HepG2 (cell line): ENCODE measurements at regions not wholly inside any gene's neighbourhood (a gene's known extent, or its start where the extent isn't known, plus 50 kb on each side); places are given as distances from the start of the nearest gene placed in this dataset.

Experiments
- ATAC-seq: fragments of 200-7000 bp; cut with Tn5 transposase; 3 replicates; pipeline ENCODE4 v1.9.1; 2020; ENCODE audit warnings: mild to moderate bottlenecking, moderate library complexity
- BruUV-seq: library from RNA; stranded (reverse); fragments of 400-500 nt; replicated peaks from 2 replicates; lab custom pipeline; 2021; lab: Mats Ljungman, UMichigan
- CTCF ChIA-PET: fragments of 300-600 bp; formaldehyde crosslinking; extraction: SDS; loops from one replicate; lab custom pipeline; 2021; ENCODE audit warnings: low total read pairs, inconsistent platforms, low intra/inter-chr PET ratio; lab: Yijun Ruan, JAX
- POLR2A ChIA-PET: fragments of 350-600 bp; sonication (Branson Sonifier 250); formaldehyde crosslinking; loops from one replicate; lab custom pipeline; 2020; ENCODE audit warnings: antibody characterized with exemption, inconsistent platforms; lab: Yijun Ruan, JAX
- DNase-seq: peaks from one replicate; pipeline ENCODE4 v3.0.0-alpha.2; 2015; ENCODE audit warnings: low spot score
- FAIRE-seq: peaks from 3 replicates; lab custom pipeline; 2011; peaks lifted over from hg19 to GRCh38; lab: Jason Lieb, UNC
- H2AFZ ChIP-seq: one replicate; pipeline ENCODE4 v1.6.1; 2011; ENCODE audit warnings: low read length, inconsistent platforms
- H3K27ac ChIP-seq: fragments of 300-600 bp; 3 replicates; pipeline ENCODE4 v1.8.0; 2011; ENCODE audit warnings: mixed run types, mild to moderate bottlenecking, mixed read lengths, low read length, inconsistent platforms; ENCODE audit not compliant: insufficient read depth; ENCODE audit errors: extremely low read length
- H3K27me3 ChIP-seq, 2 experiments: fragments of 200-600 bp in 1 of 2; 2 replicates in 1 of 2; 3 replicates in 1 of 2; pipeline versions ENCODE4 v1.6.0 to v1.8.0; 2011; ENCODE audit warnings: low read length in 2 of 2, mild to moderate bottlenecking in 2 of 2, moderate library complexity in 2 of 2, inconsistent platforms in 1 of 2; ENCODE audit not compliant: insufficient read depth in 2 of 2, control insufficient read depth in 1 of 2
- H3K36me3 ChIP-seq, 2 experiments: fragments of 200-600 bp in 1 of 2; replicated peaks in 1 of 2; 2 replicates in 1 of 2; 3 replicates in 1 of 2; pipeline versions ENCODE4 v1.5.1 to v1.8.0; 2011; ENCODE audit warnings: low read length in 2 of 2, inconsistent platforms in 1 of 2; ENCODE audit not compliant: insufficient read depth in 2 of 2, control insufficient read depth in 1 of 2
- H3K4me1 ChIP-seq: 2 replicates; pipeline ENCODE4 v1.5.1; 2012; ENCODE audit warnings: low read length, inconsistent platforms; ENCODE audit not compliant: insufficient read depth
- H3K4me2 ChIP-seq: 2 replicates; pipeline ENCODE4 v1.6.0; 2011; ENCODE audit warnings: low read depth, low read length, inconsistent platforms
- H3K4me3 ChIP-seq, 3 experiments: fragments of 200-600 bp in 1 of 3; sonication (generic), shearing (Covaris generic) in 1 of 3; replicated peaks in 1 of 3; 2 replicates each; pipeline ENCODE4 v1.5.1; 2011 to 2016; ENCODE audit warnings: low read length in 3 of 3, inconsistent platforms in 2 of 3, low read depth in 2 of 3, mild to moderate bottlenecking in 2 of 3, control low read depth in 1 of 3, mixed read lengths in 1 of 3; ENCODE audit not compliant: insufficient read depth in 1 of 3
- H3K79me2 ChIP-seq: one replicate; pipeline ENCODE4 v1.6.1; 2011; ENCODE audit warnings: low read length, inconsistent platforms; ENCODE audit not compliant: insufficient read depth
- H3K9ac ChIP-seq: 2 replicates; pipeline ENCODE4 v1.6.0; 2011; ENCODE audit warnings: mild to moderate bottlenecking, low read depth, low read length, inconsistent platforms; ENCODE audit not compliant: insufficient read depth
- H3K9me3 ChIP-seq: 2 replicates; pipeline ENCODE4 v1.5.1; 2012; ENCODE audit warnings: mild to moderate bottlenecking, low read length
- H4K20me1 ChIP-seq: 2 replicates; pipeline ENCODE4 v1.6.0; 2011; ENCODE audit warnings: inconsistent platforms, mild to moderate bottlenecking, low read length, moderate library complexity; ENCODE audit not compliant: insufficient read depth
- ERF ChIP-seq: IDR thresholded peaks from 2 replicates; pipeline ENCODE4 v1.6.1; 2018; ENCODE audit warnings: missing biosample characterization, missing genetic modification reagents
- ESRRA ChIP-seq: sonication (generic); formaldehyde crosslinking; IDR thresholded peaks from 2 replicates; pipeline ENCODE4 v1.5.1; 2020; ENCODE audit warnings: mild to moderate bottlenecking, low read depth, missing genetic modification reagents
- GATA4 ChIP-seq: sonication (generic); IDR thresholded peaks from 2 replicates; pipeline ENCODE4 v1.6.1; 2016; ENCODE audit warnings: antibody characterized with exemption, low read depth, borderline replicate concordance
- IRF2 ChIP-seq: IDR thresholded peaks from 2 replicates; pipeline ENCODE4 v1.6.1; 2018; ENCODE audit warnings: missing genetic modification reagents, missing compliant biosample characterization
- NFKBIZ ChIP-seq: IDR thresholded peaks from 2 replicates; pipeline ENCODE4 v1.6.1; 2018; ENCODE audit warnings: missing genetic modification reagents, missing compliant biosample characterization
- SMYD3 ChIP-seq: sonication (generic); formaldehyde crosslinking; IDR thresholded peaks from 2 replicates; pipeline ENCODE4 v1.8.1; 2023; ENCODE audit warnings: mild to moderate bottlenecking, missing genetic modification reagents
- ZFAT ChIP-seq: sonication (generic); formaldehyde crosslinking; conservative IDR thresholded peaks from 2 replicates; pipeline ENCODE4 v1.8.1; 2023; ENCODE audit warnings: missing genetic modification reagents, inconsistent platforms
- ZNF224 ChIP-seq: sonication (generic); formaldehyde crosslinking; IDR thresholded peaks from 2 replicates; pipeline ENCODE4 v1.5.0; 2020; ENCODE audit warnings: mild to moderate bottlenecking, missing genetic modification reagents
- ZNF446 ChIP-seq: sonication (generic); formaldehyde crosslinking; IDR thresholded peaks from 2 replicates; pipeline ENCODE4 v1.5.0; 2020; ENCODE audit warnings: mild to moderate bottlenecking, missing genetic modification reagents
- ZNF496 ChIP-seq: sonication (generic); formaldehyde crosslinking; IDR thresholded peaks from 2 replicates; pipeline ENCODE4 v1.8.1; 2023; ENCODE audit warnings: mild to moderate bottlenecking, moderate library complexity, missing genetic modification reagents; ENCODE audit not compliant: insufficient replicate concordance
- WGBS: methylation state at CpG from one replicate; pipeline ENCODE4 v1.1.6; 2017; ENCODE audit warnings: low lambda C conversion rate; 5-methylcytosine and 5-hydroxymethylcytosine counted together
- in situ Hi-C: cut with HindIII; loops from 2 replicates; pipeline ENCODE4 v1.10.0; 2017; ENCODE audit warnings: low pct_unique_long_range_greater_than_20kb; ENCODE audit not compliant: extremely low pct_ligation_motif_present
- intact Hi-C: fragments of 100-400 bp; cut with micrococcal nuclease; formaldehyde crosslinking; loops from one replicate; pipeline ENCODE4 v1.10.0; 2022; ENCODE audit not compliant: unreplicated experiment
- TF ChIP-seq, protein P1 (sequence below): sonication (generic); formaldehyde crosslinking; IDR thresholded peaks from 2 replicates; pipeline ENCODE4 v1.4.0; 2020; ENCODE audit warnings: missing genetic modification reagents
- TF ChIP-seq, protein P2 (sequence below): sonication (generic); formaldehyde crosslinking; IDR thresholded peaks from 2 replicates; pipeline ENCODE4 v1.4.0; 2020; ENCODE audit warnings: missing genetic modification reagents, borderline replicate concordance
- TF ChIP-seq, protein P3 (sequence below): IDR thresholded peaks from 2 replicates; pipeline ENCODE4 v1.4.0; 2020; ENCODE audit warnings: mild to moderate bottlenecking, missing genetic modification reagents

DNA sequence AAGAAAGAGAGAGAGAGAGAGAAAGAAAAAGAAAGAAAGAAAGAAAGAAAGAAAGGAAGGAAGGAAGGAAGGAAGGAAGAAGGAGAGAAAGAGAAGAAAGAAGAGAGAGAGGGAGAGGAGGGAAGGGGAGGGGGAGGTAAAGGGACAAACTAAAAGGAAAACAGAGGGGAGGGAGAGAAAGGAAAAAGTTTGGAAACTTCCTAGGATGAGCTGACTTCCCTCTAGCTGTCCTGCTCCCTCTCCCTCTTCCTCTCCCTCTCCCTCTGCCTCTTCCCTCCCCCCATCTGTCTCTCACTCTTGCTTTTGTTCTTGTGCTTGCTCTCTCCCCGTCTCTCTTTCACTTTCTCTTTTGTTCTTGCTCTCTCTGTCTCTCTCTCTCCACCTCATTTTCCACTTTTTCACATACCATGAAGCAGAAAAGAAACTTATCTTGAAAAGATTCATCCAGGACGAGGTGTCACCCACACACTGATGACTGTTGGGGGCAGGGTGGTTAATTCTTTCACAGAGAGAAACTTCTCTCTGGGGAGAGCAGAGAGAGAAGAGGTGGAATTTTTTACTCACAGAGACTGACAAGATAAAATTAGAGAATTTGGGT, 56.4 kb upstream of the DUSP22 start:
- FAIRE-seq, result no peak
- peak overlapping the region; percentile 52 to 69 (median 53) for H3K4me3 ChIP-seq
- no peaks in the 10 kb centered on the region for H3K79me2 ChIP-seq
- no peaks in the 10 kb centered on the region for H4K20me1 ChIP-seq
- POLR2A ChIA-PET, result interaction anchor here (1.2 kb wide), 1 partner anchor 8 kb away, joined by 3 read pairs; no protein-coding TSS in a partner anchor
- in situ Hi-C loops (no loop called here), intact Hi-C loops (no loop called here)
- BruUV-seq, result no TSS peak
- peaks cover 2 to 16% of the 10 kb centered on the region in 2 experiments; a peak in 2 of 5 replicates for H3K27me3 ChIP-seq
- 2% methylated on average over 2 of the region's 2 CpGs for WGBS
- H2AFZ ChIP-seq, result peak overlapping the region; percentile 93
- no peaks in the 10 kb centered on the region for H3K36me3 ChIP-seq
- peaks cover 22% of the 10 kb centered on the region for H3K4me1 ChIP-seq
- peak overlapping the region; percentile 38; the same call in 1 of the 2 replicates for H3K9ac ChIP-seq
- H3K4me2 ChIP-seq, result peak overlapping the region; percentile 76
- no peak overlapping the region for H3K27ac ChIP-seq
- ATAC-seq, result peak; percentile 69
- peak; percentile 34 for DNase-seq
- CTCF ChIA-PET, result no interaction called here
- no peaks in the 10 kb centered on the region for H3K9me3 ChIP-seq
- no peak for TF ChIP-seq ZNF496 (CRISPR knock-in tag)
- TF ChIP-seq NFKBIZ (CRISPR knock-in tag), result no peak
- no peak for TF ChIP-seq ZNF224 (CRISPR knock-in tag)
- TF ChIP-seq ZNF446 (CRISPR knock-in tag), result no peak
- no peak for TF ChIP-seq SMYD3 (CRISPR knock-in tag)
- TF ChIP-seq GATA4, result no peak
- no peak for TF ChIP-seq ZFAT (CRISPR knock-in tag)
- TF ChIP-seq, protein P1, sequence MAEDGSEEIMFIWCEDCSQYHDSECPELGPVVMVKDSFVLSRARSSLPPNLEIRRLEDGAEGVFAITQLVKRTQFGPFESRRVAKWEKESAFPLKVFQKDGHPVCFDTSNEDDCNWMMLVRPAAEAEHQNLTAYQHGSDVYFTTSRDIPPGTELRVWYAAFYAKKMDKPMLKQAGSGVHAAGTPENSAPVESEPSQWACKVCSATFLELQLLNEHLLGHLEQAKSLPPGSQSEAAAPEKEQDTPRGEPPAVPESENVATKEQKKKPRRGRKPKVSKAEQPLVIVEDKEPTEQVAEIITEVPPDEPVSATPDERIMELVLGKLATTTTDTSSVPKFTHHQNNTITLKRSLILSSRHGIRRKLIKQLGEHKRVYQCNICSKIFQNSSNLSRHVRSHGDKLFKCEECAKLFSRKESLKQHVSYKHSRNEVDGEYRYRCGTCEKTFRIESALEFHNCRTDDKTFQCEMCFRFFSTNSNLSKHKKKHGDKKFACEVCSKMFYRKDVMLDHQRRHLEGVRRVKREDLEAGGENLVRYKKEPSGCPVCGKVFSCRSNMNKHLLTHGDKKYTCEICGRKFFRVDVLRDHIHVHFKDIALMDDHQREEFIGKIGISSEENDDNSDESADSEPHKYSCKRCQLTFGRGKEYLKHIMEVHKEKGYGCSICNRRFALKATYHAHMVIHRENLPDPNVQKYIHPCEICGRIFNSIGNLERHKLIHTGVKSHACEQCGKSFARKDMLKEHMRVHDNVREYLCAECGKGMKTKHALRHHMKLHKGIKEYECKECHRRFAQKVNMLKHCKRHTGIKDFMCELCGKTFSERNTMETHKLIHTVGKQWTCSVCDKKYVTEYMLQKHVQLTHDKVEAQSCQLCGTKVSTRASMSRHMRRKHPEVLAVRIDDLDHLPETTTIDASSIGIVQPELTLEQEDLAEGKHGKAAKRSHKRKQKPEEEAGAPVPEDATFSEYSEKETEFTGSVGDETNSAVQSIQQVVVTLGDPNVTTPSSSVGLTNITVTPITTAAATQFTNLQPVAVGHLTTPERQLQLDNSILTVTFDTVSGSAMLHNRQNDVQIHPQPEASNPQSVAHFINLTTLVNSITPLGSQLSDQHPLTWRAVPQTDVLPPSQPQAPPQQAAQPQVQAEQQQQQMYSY (CRISPR knock-in tag), result no peak
- no peak for TF ChIP-seq ERF (CRISPR knock-in tag)
- no peak for TF ChIP-seq ESRRA
- peak; percentile 91 for TF ChIP-seq IRF2
- TF ChIP-seq, protein P2, sequence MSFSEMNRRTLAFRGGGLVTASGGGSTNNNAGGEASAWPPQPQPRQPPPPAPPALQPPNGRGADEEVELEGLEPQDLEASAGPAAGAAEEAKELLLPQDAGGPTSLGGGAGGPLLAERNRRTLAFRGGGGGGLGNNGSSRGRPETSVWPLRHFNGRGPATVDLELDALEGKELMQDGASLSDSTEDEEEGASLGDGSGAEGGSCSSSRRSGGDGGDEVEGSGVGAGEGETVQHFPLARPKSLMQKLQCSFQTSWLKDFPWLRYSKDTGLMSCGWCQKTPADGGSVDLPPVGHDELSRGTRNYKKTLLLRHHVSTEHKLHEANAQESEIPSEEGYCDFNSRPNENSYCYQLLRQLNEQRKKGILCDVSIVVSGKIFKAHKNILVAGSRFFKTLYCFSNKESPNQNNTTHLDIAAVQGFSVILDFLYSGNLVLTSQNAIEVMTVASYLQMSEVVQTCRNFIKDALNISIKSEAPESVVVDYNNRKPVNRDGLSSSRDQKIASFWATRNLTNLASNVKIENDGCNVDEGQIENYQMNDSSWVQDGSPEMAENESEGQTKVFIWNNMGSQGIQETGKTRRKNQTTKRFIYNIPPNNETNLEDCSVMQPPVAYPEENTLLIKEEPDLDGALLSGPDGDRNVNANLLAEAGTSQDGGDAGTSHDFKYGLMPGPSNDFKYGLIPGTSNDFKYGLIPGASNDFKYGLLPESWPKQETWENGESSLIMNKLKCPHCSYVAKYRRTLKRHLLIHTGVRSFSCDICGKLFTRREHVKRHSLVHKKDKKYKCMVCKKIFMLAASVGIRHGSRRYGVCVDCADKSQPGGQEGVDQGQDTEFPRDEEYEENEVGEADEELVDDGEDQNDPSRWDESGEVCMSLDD, result no peak
- TF ChIP-seq, protein P3, sequence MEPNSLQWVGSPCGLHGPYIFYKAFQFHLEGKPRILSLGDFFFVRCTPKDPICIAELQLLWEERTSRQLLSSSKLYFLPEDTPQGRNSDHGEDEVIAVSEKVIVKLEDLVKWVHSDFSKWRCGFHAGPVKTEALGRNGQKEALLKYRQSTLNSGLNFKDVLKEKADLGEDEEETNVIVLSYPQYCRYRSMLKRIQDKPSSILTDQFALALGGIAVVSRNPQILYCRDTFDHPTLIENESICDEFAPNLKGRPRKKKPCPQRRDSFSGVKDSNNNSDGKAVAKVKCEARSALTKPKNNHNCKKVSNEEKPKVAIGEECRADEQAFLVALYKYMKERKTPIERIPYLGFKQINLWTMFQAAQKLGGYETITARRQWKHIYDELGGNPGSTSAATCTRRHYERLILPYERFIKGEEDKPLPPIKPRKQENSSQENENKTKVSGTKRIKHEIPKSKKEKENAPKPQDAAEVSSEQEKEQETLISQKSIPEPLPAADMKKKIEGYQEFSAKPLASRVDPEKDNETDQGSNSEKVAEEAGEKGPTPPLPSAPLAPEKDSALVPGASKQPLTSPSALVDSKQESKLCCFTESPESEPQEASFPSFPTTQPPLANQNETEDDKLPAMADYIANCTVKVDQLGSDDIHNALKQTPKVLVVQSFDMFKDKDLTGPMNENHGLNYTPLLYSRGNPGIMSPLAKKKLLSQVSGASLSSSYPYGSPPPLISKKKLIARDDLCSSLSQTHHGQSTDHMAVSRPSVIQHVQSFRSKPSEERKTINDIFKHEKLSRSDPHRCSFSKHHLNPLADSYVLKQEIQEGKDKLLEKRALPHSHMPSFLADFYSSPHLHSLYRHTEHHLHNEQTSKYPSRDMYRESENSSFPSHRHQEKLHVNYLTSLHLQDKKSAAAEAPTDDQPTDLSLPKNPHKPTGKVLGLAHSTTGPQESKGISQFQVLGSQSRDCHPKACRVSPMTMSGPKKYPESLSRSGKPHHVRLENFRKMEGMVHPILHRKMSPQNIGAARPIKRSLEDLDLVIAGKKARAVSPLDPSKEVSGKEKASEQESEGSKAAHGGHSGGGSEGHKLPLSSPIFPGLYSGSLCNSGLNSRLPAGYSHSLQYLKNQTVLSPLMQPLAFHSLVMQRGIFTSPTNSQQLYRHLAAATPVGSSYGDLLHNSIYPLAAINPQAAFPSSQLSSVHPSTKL, result no peak
